Endodermal cell (in vitro differentiated cells): ENCODE measurements at regions not wholly inside any gene's neighbourhood (a gene's known extent, or its start where the extent isn't known, plus 50 kb on each side); places are given as distances from the start of the nearest gene placed in this dataset.

Experiments
- DNase-seq: peaks from one replicate; pipeline ENCODE4 v3.0.0-alpha.2; 2017
- H3K27ac ChIP-seq: 2 replicates; pipeline ENCODE4 v1.5.1; 2013; ENCODE audit warnings: mild to moderate bottlenecking, low read depth, low read length, moderate library complexity
- H3K27me3 ChIP-seq: 2 replicates; pipeline ENCODE4 v1.6.1; 2013; ENCODE audit warnings: mild to moderate bottlenecking, low read length, moderate library complexity; ENCODE audit not compliant: insufficient read depth, control insufficient read depth, poor library complexity, severe bottlenecking
- H3K36me3 ChIP-seq: 2 replicates; pipeline ENCODE4 v1.7.0; 2013; ENCODE audit warnings: mild to moderate bottlenecking, low read length, moderate library complexity; ENCODE audit not compliant: control insufficient read depth, insufficient read depth
- H3K4me1 ChIP-seq: one replicate; pipeline ENCODE4 v1.7.0; 2013; ENCODE audit warnings: low read length; ENCODE audit not compliant: control insufficient read depth, insufficient read depth
- H3K4me3 ChIP-seq: 2 replicates; pipeline ENCODE4 v1.5.1; 2013; ENCODE audit warnings: mild to moderate bottlenecking, low read length, moderate library complexity
- H3K9ac ChIP-seq: 2 replicates; pipeline ENCODE4 v1.6.1; 2013; ENCODE audit warnings: mild to moderate bottlenecking, low read length, moderate library complexity; ENCODE audit not compliant: poor library complexity, severe bottlenecking; ENCODE audit errors: extremely low read depth
- H3K9me3 ChIP-seq: 2 replicates; pipeline ENCODE4 v1.6.1; 2013; ENCODE audit warnings: mild to moderate bottlenecking, low read length, moderate library complexity; ENCODE audit not compliant: control insufficient read depth
- H3K27ac Mint-ChIP-seq: 2 replicates; pipeline ENCODE4 v1.8.0; 2020; ENCODE audit warnings: mixed read lengths
- H3K27me3 Mint-ChIP-seq: 2 replicates; pipeline ENCODE4 v1.8.0; 2021; ENCODE audit warnings: mild to moderate bottlenecking, mixed read lengths; ENCODE audit not compliant: insufficient read depth
- H3K36me3 Mint-ChIP-seq: 2 replicates; pipeline ENCODE4 v1.8.0; 2020; ENCODE audit warnings: low read depth, mixed read lengths
- H3K4me1 Mint-ChIP-seq: 2 replicates; pipeline ENCODE4 v1.8.0; 2020; ENCODE audit warnings: mixed read lengths
- H3K4me3 Mint-ChIP-seq: 2 replicates; pipeline ENCODE4 v1.8.0; 2020; ENCODE audit warnings: mild to moderate bottlenecking, moderate library complexity, mixed read lengths
- H3K9me3 Mint-ChIP-seq: 2 replicates; pipeline ENCODE4 v1.8.0; 2020; ENCODE audit warnings: mild to moderate bottlenecking, mixed read lengths
- WGBS, 2 experiments: methylation state at CpG; one replicate each; pipeline versions ENCODE4 v1.1.5 to v1.1.7; 2013; ENCODE audit warnings: missing lambda C conversion rate in 2 of 2, mixed read lengths in 1 of 2; ENCODE audit not compliant: insufficient coverage in 1 of 2, insufficient read length in 1 of 2; 5-methylcytosine and 5-hydroxymethylcytosine counted together
- TF ChIP-seq, protein P1 (sequence below): fragments of 200-600 bp; sonication (generic); conservative IDR thresholded peaks from 2 replicates; pipeline ENCODE4 v1.5.0; 2021; ENCODE audit warnings: antibody characterized with exemption, mild to moderate bottlenecking

DNA sequence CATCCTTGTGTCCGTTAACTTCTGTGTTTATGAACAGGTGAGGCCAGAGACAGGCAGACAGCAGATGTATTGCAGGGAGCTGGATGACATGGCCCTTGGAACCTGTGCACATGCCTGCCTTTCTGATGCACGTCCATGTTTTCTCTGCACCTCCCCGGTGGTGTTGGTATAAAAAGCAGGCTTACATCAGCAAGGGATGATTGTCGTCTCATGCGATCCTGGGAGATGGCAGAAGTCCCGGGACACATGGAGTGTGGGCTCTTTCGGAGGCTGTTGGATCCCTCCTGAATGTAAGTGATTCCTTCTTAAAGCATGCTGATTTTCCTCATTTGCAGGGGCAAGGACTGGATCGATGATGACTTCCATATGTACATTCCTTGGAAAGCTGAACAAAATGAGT lies 134.8 kb downstream of the SNRPN start:
- peaks cover 92% of the 10 kb centered on the region for H3K36me3 ChIP-seq
- no peaks in the 10 kb centered on the region for H3K4me1 ChIP-seq
- H3K9ac ChIP-seq = no peak overlapping the region
- H3K9me3 ChIP-seq = peaks cover 19% of the 10 kb centered on the region
- no peaks in the 10 kb centered on the region for H3K27me3 ChIP-seq
- H3K27ac Mint-ChIP-seq = no peak overlapping the region
- peaks cover 92% of the 10 kb centered on the region for H3K36me3 Mint-ChIP-seq
- no peak overlapping the region for H3K27ac ChIP-seq
- WGBS, 2 experiments = 74 to 87% methylated on average over 7 to 8 of the region's 8 CpGs
- TF ChIP-seq, protein P1, sequence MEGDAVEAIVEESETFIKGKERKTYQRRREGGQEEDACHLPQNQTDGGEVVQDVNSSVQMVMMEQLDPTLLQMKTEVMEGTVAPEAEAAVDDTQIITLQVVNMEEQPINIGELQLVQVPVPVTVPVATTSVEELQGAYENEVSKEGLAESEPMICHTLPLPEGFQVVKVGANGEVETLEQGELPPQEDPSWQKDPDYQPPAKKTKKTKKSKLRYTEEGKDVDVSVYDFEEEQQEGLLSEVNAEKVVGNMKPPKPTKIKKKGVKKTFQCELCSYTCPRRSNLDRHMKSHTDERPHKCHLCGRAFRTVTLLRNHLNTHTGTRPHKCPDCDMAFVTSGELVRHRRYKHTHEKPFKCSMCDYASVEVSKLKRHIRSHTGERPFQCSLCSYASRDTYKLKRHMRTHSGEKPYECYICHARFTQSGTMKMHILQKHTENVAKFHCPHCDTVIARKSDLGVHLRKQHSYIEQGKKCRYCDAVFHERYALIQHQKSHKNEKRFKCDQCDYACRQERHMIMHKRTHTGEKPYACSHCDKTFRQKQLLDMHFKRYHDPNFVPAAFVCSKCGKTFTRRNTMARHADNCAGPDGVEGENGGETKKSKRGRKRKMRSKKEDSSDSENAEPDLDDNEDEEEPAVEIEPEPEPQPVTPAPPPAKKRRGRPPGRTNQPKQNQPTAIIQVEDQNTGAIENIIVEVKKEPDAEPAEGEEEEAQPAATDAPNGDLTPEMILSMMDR = no peak
- no peak overlapping the region for H3K4me3 Mint-ChIP-seq
- peaks cover 86% of the 10 kb centered on the region for H3K9me3 Mint-ChIP-seq
- DNase-seq = peak; percentile 25
- no peaks in the 10 kb centered on the region for H3K4me1 Mint-ChIP-seq
- H3K4me3 ChIP-seq = no peak overlapping the region
- no peaks in the 10 kb centered on the region for H3K27me3 Mint-ChIP-seq

DNA sequence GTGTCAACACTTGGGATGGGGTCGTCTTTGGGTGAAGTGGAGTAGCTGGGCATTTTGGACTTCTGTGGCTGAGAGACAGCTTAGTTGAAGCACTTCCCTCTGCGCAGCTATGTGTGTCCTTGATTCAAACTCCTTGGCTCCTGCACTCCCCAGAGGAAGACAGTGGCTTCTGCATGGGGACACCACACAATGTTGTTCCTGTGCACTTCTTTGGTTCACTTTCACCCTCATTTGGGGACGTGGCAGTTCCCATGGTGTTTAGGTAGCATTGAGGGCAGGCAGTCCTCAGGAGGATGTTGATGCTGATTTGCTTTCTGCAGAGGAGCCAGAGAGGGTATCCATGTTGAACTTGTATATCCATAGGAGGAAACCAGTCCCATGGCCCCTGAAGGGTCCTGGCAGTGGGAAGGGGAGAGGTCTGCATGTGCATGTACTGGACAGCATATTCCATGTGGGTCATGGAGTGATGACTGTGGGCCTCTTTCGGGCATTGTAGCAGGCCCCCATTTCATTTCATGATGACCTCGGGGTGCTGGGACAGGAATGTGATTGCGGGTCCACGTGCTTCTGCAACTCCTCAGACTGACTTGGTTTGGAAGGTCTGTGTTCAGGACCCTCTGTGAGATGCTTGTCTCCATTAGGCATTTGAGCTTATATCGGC lies 135.4 kb downstream of the SNRPN start:
- no peaks in the 10 kb centered on the region for H3K4me1 ChIP-seq
- Mint-ChIP-seq H3K9me3 (peaks cover 86% of the 10 kb centered on the region), H3K27ac (no peak overlapping the region), H3K36me3 (peaks cover 92% of the 10 kb centered on the region), H3K4me3 (no peak overlapping the region), H3K27me3 (no peaks in the 10 kb centered on the region), H3K4me1 (no peaks in the 10 kb centered on the region)
- H3K9ac ChIP-seq = no peak overlapping the region
- WGBS, 2 experiments = 81 to 88% methylated on average over 7 to 8 of the region's 8 CpGs
- DNase-seq = peak; percentile 24
- peaks cover 13% of the 10 kb centered on the region for H3K9me3 ChIP-seq
- no peak overlapping the region for H3K4me3 ChIP-seq
- no peak overlapping the region for H3K27ac ChIP-seq
- peaks cover 92% of the 10 kb centered on the region for H3K36me3 ChIP-seq
- TF ChIP-seq, protein P1 = no peak
- H3K27me3 ChIP-seq = no peaks in the 10 kb centered on the region

DNA sequence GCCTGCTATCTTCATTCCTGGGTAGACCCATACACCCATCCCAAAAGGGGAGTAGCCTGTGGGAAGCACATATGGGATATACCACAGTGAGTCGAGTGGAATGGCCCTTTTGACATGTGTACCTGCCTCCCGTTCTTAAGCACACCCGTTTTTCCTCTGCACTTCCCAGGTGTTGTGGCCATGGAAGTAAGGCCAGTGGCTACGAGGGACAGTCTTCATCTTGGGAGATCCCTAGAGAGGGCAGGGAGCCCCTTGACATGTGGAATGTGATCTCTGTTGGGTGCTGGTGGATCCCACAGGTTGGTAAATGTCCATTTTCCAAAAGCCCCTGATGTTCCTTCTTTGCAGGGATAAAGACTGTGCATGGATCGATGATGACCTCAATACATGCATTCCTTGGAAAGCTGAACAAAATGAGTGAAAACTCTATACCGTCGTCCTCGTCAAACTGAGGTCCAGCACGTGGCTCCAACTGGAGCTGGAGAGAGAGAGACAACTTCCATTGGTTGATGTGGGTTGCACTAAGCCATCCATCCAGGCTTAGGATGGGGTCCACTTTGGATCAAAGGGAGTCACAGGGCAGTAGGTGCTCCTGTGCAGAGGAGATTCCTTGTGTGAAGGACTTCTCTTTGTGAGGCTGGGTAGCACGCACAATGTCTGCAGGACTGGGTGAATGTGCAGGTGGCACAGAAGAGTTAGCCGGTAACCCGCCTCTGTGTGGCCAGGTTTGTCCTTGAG lies 136.8 kb downstream of the SNRPN start:
- H3K9me3 ChIP-seq = peaks cover 15% of the 10 kb centered on the region
- H3K4me3 Mint-ChIP-seq = no peak overlapping the region
- no peaks in the 10 kb centered on the region for H3K4me1 Mint-ChIP-seq
- H3K27ac Mint-ChIP-seq = no peak overlapping the region
- TF ChIP-seq, protein P1 = no peak
- H3K36me3 Mint-ChIP-seq = peaks cover 86% of the 10 kb centered on the region
- H3K27ac ChIP-seq = no peak overlapping the region
- H3K27me3 Mint-ChIP-seq = no peaks in the 10 kb centered on the region
- no peak overlapping the region for H3K9ac ChIP-seq
- H3K4me1 ChIP-seq = no peaks in the 10 kb centered on the region
- peaks cover 94% of the 10 kb centered on the region for H3K36me3 ChIP-seq
- no peaks in the 10 kb centered on the region for H3K27me3 ChIP-seq
- H3K9me3 Mint-ChIP-seq = peaks cover 83% of the 10 kb centered on the region
- peak; percentile 27 for DNase-seq
- WGBS, 2 experiments = 84 to 88% methylated on average over 11 to 12 of the region's 12 CpGs
- no peak overlapping the region for H3K4me3 ChIP-seq
